ENCODE measurements at regions not wholly inside any gene's neighbourhood (a gene's known extent, or its start where the extent isn't known, plus 50 kb on each side); places are given as distances from the start of the nearest gene placed in this dataset.

DNA sequence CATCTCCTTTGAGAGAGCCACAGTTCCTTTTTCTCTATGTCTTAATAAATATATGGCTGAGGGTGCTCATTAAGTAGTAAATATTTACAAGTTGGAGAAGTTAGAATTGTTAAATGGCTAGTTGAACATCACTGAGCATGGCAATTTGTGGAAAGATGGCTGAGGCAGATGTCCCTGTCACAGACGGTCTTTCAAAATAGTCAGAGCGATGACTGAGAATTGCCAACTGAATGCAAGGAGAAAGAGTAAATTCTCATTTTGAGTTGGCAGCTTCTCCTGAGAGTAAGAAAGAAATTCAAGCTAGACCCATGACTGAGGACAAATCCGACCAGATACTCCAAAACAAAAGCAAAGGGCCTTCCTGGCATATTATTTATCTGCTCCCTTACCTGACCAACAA lies 617.9 kb downstream of the KCTD16 start:
- DNase-seq, result no peak
- Histone ChIP-seq H3K36me3 (ENCODE audit: control insufficient read depth, insufficient read depth, low read length) (no peaks in the 10 kb centered on the region), H3K27ac (ENCODE audit: low read length) (no peak overlapping the region), H3K27me3 (ENCODE audit: control insufficient read depth, insufficient read depth, low read length) (no peaks in the 10 kb centered on the region), H3K4me3 (ENCODE audit: low read length) (no peak overlapping the region), H3K4me1 (ENCODE audit: control insufficient read depth, insufficient read depth, low read length) (no peaks in the 10 kb centered on the region), H3K9me3 (ENCODE audit: control insufficient read depth, low read depth, low read length) (no peaks in the 10 kb centered on the region)
- WGBS (ENCODE audit: insufficient coverage, low lambda C conversion rate), result no CpG with 5 or more reads among the region's 3 CpGs

DNA sequence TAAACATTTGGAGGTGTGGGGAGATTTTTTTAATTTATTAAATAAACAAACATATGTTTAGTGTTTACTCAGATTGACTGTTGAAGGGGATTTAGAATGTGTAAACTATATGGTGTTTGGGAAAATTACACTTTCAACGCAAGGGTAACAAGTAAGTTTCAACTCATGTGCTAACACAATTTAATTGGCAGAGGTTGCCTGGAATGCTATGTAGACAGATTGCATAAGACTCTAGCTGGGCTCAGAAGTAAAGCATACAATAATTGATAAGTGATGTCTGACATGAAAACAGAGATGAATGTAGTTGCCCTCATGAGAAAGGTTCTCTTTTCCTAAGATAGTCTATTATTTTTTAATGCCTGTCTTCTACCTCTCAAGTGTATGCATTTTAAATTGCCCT lies 617.4 kb downstream of the KCTD16 start:
- WGBS (ENCODE audit: insufficient coverage, low lambda C conversion rate), result no CpG with 5 or more reads among the region's 1 CpG
- DNase-seq, result no peak
- Histone ChIP-seq H3K27me3 (ENCODE audit: control insufficient read depth, insufficient read depth, low read length) (no peaks in the 10 kb centered on the region), H3K9me3 (ENCODE audit: control insufficient read depth, low read depth, low read length) (no peaks in the 10 kb centered on the region), H3K4me3 (ENCODE audit: low read length) (no peak overlapping the region), H3K27ac (ENCODE audit: low read length) (no peak overlapping the region), H3K4me1 (ENCODE audit: control insufficient read depth, insufficient read depth, low read length) (no peaks in the 10 kb centered on the region), H3K36me3 (ENCODE audit: control insufficient read depth, insufficient read depth, low read length) (no peaks in the 10 kb centered on the region)

- H3K4me1 ChIP-seq (ENCODE audit: control insufficient read depth, insufficient read depth, low read length), result no peaks in the 10 kb centered on the region
- no peaks in the 10 kb centered on the region for H3K36me3 ChIP-seq (ENCODE audit: control insufficient read depth, insufficient read depth, low read length)
- no CpG with 5 or more reads among the region's 3 CpGs for WGBS (ENCODE audit: insufficient coverage, low lambda C conversion rate)
- no peaks in the 10 kb centered on the region for H3K27me3 ChIP-seq (ENCODE audit: control insufficient read depth, insufficient read depth, low read length)
- no peak overlapping the region for H3K4me3 ChIP-seq (ENCODE audit: low read length)
- no peaks in the 10 kb centered on the region for H3K9me3 ChIP-seq (ENCODE audit: control insufficient read depth, low read depth, low read length)
- DNase-seq, result no peak
- no peak overlapping the region for H3K27ac ChIP-seq (ENCODE audit: low read length)
Observed at GRCh38 chr5:144779368-144779767, 608.7 kb downstream of the KCTD16 start.

- DNase-seq, result no peak
- 100% methylated on average over 1 of the region's 2 CpGs for WGBS (ENCODE audit: insufficient coverage, low lambda C conversion rate)
- H3K27me3 ChIP-seq (ENCODE audit: control insufficient read depth, insufficient read depth, low read length), result no peaks in the 10 kb centered on the region
- H3K36me3 ChIP-seq (ENCODE audit: control insufficient read depth, insufficient read depth, low read length), result no peaks in the 10 kb centered on the region
- H3K9me3 ChIP-seq (ENCODE audit: control insufficient read depth, low read depth, low read length), result no peaks in the 10 kb centered on the region
- H3K27ac ChIP-seq (ENCODE audit: low read length), result no peak overlapping the region
- no peaks in the 10 kb centered on the region for H3K4me1 ChIP-seq (ENCODE audit: control insufficient read depth, insufficient read depth, low read length)
- no peak overlapping the region for H3K4me3 ChIP-seq (ENCODE audit: low read length)
Observed at GRCh38 chr5:144778561-144778960, 607.9 kb downstream of the KCTD16 start.

- H3K36me3 ChIP-seq (ENCODE audit: control insufficient read depth, insufficient read depth, low read length), result no peaks in the 10 kb centered on the region
- H3K27ac ChIP-seq (ENCODE audit: low read length), result no peak overlapping the region
- WGBS (ENCODE audit: insufficient coverage, low lambda C conversion rate), result no CpG with 5 or more reads among the region's 1 CpG
- H3K27me3 ChIP-seq (ENCODE audit: control insufficient read depth, insufficient read depth, low read length), result no peaks in the 10 kb centered on the region
- no peaks in the 10 kb centered on the region for H3K9me3 ChIP-seq (ENCODE audit: control insufficient read depth, low read depth, low read length)
- H3K4me1 ChIP-seq (ENCODE audit: control insufficient read depth, insufficient read depth, low read length), result no peaks in the 10 kb centered on the region
- no peak overlapping the region for H3K4me3 ChIP-seq (ENCODE audit: low read length)
- no peak for DNase-seq
Observed at GRCh38 chr5:144774197-144774596, 603.5 kb downstream of the KCTD16 start.

DNA sequence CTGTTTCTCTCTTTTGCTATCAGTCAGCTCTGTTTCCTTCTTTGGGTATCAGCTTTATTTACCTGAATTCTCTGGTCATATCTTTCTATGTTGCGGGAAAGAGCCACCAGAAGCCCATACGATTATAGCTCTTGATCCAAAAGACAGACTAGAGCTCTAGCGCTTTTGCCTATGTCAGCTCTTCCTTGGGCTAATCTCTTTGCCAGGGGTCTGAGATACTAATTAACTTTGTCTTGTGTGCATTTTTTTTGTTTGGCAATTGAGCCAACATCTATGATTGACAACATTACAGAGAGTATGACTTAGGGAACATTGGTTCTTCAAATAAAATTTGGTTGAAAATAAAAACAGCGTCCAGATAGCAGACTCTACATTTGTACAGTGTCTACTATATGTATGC lies 603.0 kb downstream of the KCTD16 start:
- Histone ChIP-seq H3K27me3 (ENCODE audit: control insufficient read depth, insufficient read depth, low read length) (no peaks in the 10 kb centered on the region), H3K4me3 (ENCODE audit: low read length) (no peak overlapping the region), H3K4me1 (ENCODE audit: control insufficient read depth, insufficient read depth, low read length) (no peaks in the 10 kb centered on the region), H3K9me3 (ENCODE audit: control insufficient read depth, low read depth, low read length) (no peaks in the 10 kb centered on the region), H3K36me3 (ENCODE audit: control insufficient read depth, insufficient read depth, low read length) (no peaks in the 10 kb centered on the region), H3K27ac (ENCODE audit: low read length) (no peak overlapping the region)
- WGBS (ENCODE audit: insufficient coverage, low lambda C conversion rate), result 60% methylated on average over 3 of the region's 4 CpGs
- DNase-seq, result no peak

GRCh38 chr5:144771802-144772201 lies 601.1 kb downstream of the KCTD16 start:
- no peaks in the 10 kb centered on the region for H3K27me3 ChIP-seq (ENCODE audit: control insufficient read depth, insufficient read depth, low read length)
- DNase-seq, result no peak
- no peaks in the 10 kb centered on the region for H3K9me3 ChIP-seq (ENCODE audit: control insufficient read depth, low read depth, low read length)
- H3K4me3 ChIP-seq (ENCODE audit: low read length), result no peak overlapping the region
- no peak overlapping the region for H3K27ac ChIP-seq (ENCODE audit: low read length)
- no peaks in the 10 kb centered on the region for H3K4me1 ChIP-seq (ENCODE audit: control insufficient read depth, insufficient read depth, low read length)
- no CpG with 5 or more reads among the region's 2 CpGs for WGBS (ENCODE audit: insufficient coverage, low lambda C conversion rate)
- H3K36me3 ChIP-seq (ENCODE audit: control insufficient read depth, insufficient read depth, low read length), result no peaks in the 10 kb centered on the region

DNA sequence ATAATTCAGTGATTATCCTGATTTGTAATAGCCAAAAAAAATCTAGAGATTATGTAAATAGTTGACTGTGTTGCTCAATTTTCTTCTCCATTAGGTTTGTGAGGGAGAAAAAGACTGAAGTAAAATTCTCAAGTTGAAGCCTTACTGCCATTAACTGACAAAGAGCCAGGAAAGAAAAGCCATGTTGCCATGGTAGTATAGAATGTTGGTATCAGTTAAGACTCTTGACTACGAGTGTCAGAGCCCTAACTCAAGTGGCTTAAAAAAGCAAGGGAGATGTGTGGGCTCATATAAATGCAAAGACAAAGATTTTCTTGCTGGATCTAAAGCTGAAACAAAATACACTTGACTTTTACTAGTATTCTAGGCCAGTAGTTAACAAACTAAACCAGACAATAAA lies 571.7 kb downstream of the KCTD16 start:
- DNase-seq, result no peak
- Histone ChIP-seq H3K36me3 (ENCODE audit: control insufficient read depth, insufficient read depth, low read length) (no peaks in the 10 kb centered on the region), H3K4me1 (ENCODE audit: control insufficient read depth, insufficient read depth, low read length) (no peaks in the 10 kb centered on the region), H3K27me3 (ENCODE audit: control insufficient read depth, insufficient read depth, low read length) (no peaks in the 10 kb centered on the region), H3K4me3 (ENCODE audit: low read length) (no peak overlapping the region), H3K9me3 (ENCODE audit: control insufficient read depth, low read depth, low read length) (no peaks in the 10 kb centered on the region), H3K27ac (ENCODE audit: low read length) (no peak overlapping the region)
- no CpG with 5 or more reads among the region's 1 CpG for WGBS (ENCODE audit: insufficient coverage, low lambda C conversion rate)

DNA sequence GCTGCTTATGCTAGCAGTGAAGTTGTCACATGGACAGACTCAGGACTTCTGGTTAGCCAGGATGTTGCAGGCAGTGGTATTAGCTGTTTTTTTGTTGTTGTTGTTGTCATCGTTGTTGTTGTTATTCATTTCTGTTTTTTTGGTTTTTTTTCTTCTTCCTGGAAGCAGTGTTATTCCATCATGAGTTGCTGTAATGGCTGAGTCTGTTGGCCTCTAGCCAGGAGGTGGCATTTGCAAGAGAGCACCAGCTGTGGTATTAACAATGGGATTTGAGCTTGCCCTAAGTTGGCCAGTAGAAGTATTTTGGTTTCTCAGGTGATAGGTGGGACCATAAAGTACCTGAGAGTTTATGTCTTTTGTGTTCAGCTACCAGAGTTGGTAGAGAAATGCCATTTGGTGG lies 561.1 kb downstream of the KCTD16 start:
- Histone ChIP-seq H3K4me1 (ENCODE audit: control insufficient read depth, insufficient read depth, low read length) (no peaks in the 10 kb centered on the region), H3K27ac (ENCODE audit: low read length) (no peak overlapping the region), H3K36me3 (ENCODE audit: control insufficient read depth, insufficient read depth, low read length) (no peaks in the 10 kb centered on the region), H3K4me3 (ENCODE audit: low read length) (no peak overlapping the region), H3K9me3 (ENCODE audit: control insufficient read depth, low read depth, low read length) (no peaks in the 10 kb centered on the region), H3K27me3 (ENCODE audit: control insufficient read depth, insufficient read depth, low read length) (no peaks in the 10 kb centered on the region)
- WGBS (ENCODE audit: insufficient coverage, low lambda C conversion rate), result 83% methylated on average over 1 of the region's 1 CpG
- no peak for DNase-seq

- DNase-seq, result no peak
- Histone ChIP-seq H3K4me1 (ENCODE audit: control insufficient read depth, insufficient read depth, low read length) (no peaks in the 10 kb centered on the region), H3K9me3 (ENCODE audit: control insufficient read depth, low read depth, low read length) (no peaks in the 10 kb centered on the region), H3K36me3 (ENCODE audit: control insufficient read depth, insufficient read depth, low read length) (no peaks in the 10 kb centered on the region), H3K27ac (ENCODE audit: low read length) (no peak overlapping the region), H3K27me3 (ENCODE audit: control insufficient read depth, insufficient read depth, low read length) (no peaks in the 10 kb centered on the region), H3K4me3 (ENCODE audit: low read length) (no peak overlapping the region)
- WGBS (ENCODE audit: insufficient coverage, low lambda C conversion rate), result 82% methylated on average over 2 of the region's 3 CpGs
Observed at GRCh38 chr5:144712090-144712489, 541.4 kb downstream of the KCTD16 start.

- no peak overlapping the region for H3K4me3 ChIP-seq (ENCODE audit: low read length)
- DNase-seq, result no peak
- no peaks in the 10 kb centered on the region for H3K36me3 ChIP-seq (ENCODE audit: control insufficient read depth, insufficient read depth, low read length)
- no peaks in the 10 kb centered on the region for H3K9me3 ChIP-seq (ENCODE audit: control insufficient read depth, low read depth, low read length)
- no peaks in the 10 kb centered on the region for H3K4me1 ChIP-seq (ENCODE audit: control insufficient read depth, insufficient read depth, low read length)
- H3K27me3 ChIP-seq (ENCODE audit: control insufficient read depth, insufficient read depth, low read length), result no peaks in the 10 kb centered on the region
- WGBS (ENCODE audit: insufficient coverage, low lambda C conversion rate), result no CpG with 5 or more reads among the region's 2 CpGs
- no peak overlapping the region for H3K27ac ChIP-seq (ENCODE audit: low read length)
Observed at GRCh38 chr5:144711172-144711571, 540.5 kb downstream of the KCTD16 start.
